GM12892 (cell line): ENCODE measurements at regions not wholly inside any gene's neighbourhood (a gene's known extent, or its start where the extent isn't known, plus 50 kb on each side); places are given as distances from the start of the nearest gene placed in this dataset.
A peak's percentile ranks its signal among the peaks of the same experiment; 100 is the strongest.
"Not testable (repeated sequence)": the region's sequence is repeated elsewhere in the genome, so short reads cannot be mapped to it uniquely, and the experiment has no call there.

Source experiments
- DNase-seq: peaks from one replicate; pipeline ENCODE4 v3.0.0; 2011; ENCODE audit not compliant: insufficient read length
- FAIRE-seq: peaks from 2 replicates; lab custom pipeline; 2011; peaks lifted over from hg19 to GRCh38; lab: Jason Lieb, UNC
- POLR2A ChIP-seq: IDR thresholded peaks from 2 replicates; pipeline ENCODE4 v1.6.1; 2011; ENCODE audit warnings: low read depth, low read length, control low read depth
- POLR2AphosphoS5 ChIP-seq: IDR thresholded peaks from 2 replicates; pipeline ENCODE4 v1.6.1; 2011; ENCODE audit warnings: low read depth, low read length, control low read depth
- TAF1 ChIP-seq: IDR thresholded peaks from 2 replicates; pipeline ENCODE4 v1.6.1; 2011; ENCODE audit warnings: low read depth, mild to moderate bottlenecking, control low read depth, low read length, borderline replicate concordance

- FAIRE-seq (no peak), DNase-seq (no peak)
- TF ChIP-seq POLR2A (no peak), TAF1 (no peak), POLR2AphosphoS5 (no peak)
Measured at GRCh38 chr9:79049371-79049770, 522.4 kb upstream of the TLE4 start.

- no peak for DNase-seq
- peak; percentile 33 for FAIRE-seq
- TF ChIP-seq TAF1 (no peak), POLR2A (no peak), POLR2AphosphoS5 (no peak)
Measured at GRCh38 chr9:79053598-79053997, 518.2 kb upstream of the TLE4 start.

DNA sequence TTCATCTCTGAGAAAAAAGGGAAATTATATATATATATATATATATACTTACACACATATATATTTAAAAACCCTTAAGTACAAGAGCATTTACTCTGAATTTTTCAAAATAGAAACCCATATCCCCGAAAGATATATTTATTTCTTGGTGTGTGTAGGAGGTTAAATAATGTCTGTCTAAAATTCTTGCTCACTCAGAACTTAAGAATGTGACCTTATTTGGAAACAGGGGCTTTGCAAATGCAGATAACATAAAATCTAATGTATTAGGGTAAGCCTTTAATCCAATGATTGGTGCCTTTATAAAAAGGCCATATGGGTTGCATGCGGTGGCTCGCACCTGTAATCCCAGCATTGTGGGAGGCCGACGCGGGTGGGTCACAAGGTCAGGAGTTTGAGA lies 517.3 kb upstream of the TLE4 start:
- FAIRE-seq (no peak), DNase-seq (no peak)
- TF ChIP-seq TAF1 (no peak), POLR2A (no peak), POLR2AphosphoS5 (no peak)

DNA sequence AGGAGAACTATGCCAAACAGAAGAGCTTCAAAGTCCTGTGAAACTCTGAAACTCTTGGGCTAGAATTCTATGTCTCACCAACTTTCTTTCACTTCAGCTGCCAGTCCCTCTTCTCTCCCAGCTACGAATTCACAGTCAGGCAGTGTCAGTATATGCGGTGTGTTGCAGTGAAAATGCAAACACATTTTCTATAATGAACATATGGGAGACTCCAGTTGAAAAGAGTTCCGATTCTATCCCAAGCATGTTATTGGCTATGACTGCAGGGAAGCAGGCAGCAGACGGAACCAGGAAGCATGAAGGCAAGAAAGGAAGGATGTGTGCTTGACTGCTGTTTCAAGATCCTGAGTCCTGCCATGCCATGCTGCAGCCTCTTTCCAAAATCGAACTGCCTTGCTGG lies 515.7 kb upstream of the TLE4 start:
- no peak for FAIRE-seq
- DNase-seq = no peak
- no peak for TF ChIP-seq POLR2A
- no peak for TF ChIP-seq POLR2AphosphoS5
- TF ChIP-seq TAF1 = no peak

DNA sequence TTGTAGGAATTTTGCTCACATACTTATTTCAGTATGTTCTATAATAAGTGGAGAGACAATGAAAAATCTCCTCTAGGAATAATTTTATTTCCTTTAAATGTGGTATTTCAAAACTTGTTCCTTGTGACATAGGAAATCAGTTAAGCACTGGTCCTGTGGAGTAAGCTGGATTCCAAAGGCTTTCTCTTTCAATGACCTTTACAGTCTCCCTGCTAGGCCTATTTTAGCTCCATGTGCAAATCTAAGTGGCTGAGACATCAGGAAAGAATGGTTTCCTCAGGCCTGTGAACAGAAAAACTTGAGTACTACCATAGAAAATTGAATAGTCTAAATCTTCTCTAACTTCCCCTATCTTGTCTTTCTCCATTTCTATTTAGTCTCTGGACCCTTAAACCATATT lies 514.2 kb upstream of the TLE4 start:
- FAIRE-seq (no peak), DNase-seq (no peak)
- no peak for TF ChIP-seq TAF1
- no peak for TF ChIP-seq POLR2AphosphoS5
- TF ChIP-seq POLR2A = no peak

GRCh38 chr9:79060766-79061165 lies 511.0 kb upstream of the TLE4 start:
- no peak for FAIRE-seq

DNA sequence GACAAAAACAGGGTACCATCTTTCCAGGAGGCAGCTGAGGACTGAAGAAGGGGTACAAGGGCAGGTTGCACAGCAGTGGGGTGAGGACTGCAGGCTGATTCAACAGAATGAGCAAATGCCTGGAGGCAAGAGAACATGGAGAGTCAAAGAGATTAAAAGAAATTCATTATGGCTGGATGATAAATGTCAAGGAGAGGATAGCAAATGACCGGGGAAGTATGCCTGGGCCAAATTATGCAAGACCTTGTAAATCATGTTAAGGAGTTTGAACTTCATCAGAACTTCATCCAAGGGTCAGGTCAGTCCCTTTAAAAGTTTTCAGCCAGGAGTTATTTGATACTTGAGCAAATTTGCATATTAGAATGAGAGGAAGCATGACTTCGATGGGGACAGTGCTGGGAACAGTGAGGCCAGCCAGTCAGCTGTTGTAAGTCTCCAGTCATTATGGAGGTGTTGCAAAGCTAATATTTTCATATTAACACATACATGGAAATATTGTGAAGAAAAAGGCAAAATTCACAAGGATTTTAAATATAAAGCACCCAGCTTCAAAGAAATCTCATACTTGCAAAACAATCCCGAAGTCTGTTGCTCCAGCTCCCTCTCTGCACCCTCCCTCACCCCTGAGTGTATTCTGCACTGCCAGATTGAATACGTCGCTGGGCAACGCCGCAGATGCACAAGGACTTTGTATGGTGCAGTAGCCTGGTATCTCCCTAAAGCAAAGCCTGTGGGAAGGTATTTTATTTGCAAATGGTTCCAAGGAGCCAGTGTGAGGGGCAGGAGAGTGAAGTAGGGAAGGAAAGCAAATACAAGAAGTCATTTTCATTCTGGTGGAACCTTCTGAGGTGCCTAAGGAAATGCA lies 509.8 kb upstream of the TLE4 start:
- no peak for DNase-seq
- TF ChIP-seq TAF1 (no peak), POLR2AphosphoS5 (no peak), POLR2A (no peak)
- FAIRE-seq = no peak

More at GRCh38 chr9:79060766-79061165, 511.0 kb upstream of the TLE4 start:
- no peak for TF ChIP-seq TAF1
- TF ChIP-seq POLR2AphosphoS5 = no peak
- TF ChIP-seq POLR2A = no peak
- no peak for DNase-seq

GRCh38 chr9:79073201-79073600 lies 498.6 kb upstream of the TLE4 start:
- FAIRE-seq (no peak), DNase-seq (no peak)
- TF ChIP-seq TAF1 = no peak
- TF ChIP-seq POLR2A = no peak
- TF ChIP-seq POLR2AphosphoS5 = no peak

GRCh38 chr9:79080536-79080935 lies 491.2 kb upstream of the TLE4 start:
- DNase-seq = no peak
- TF ChIP-seq POLR2AphosphoS5 = no peak
- no peak for TF ChIP-seq POLR2A
- TF ChIP-seq TAF1 = no peak
- FAIRE-seq = no peak

DNA sequence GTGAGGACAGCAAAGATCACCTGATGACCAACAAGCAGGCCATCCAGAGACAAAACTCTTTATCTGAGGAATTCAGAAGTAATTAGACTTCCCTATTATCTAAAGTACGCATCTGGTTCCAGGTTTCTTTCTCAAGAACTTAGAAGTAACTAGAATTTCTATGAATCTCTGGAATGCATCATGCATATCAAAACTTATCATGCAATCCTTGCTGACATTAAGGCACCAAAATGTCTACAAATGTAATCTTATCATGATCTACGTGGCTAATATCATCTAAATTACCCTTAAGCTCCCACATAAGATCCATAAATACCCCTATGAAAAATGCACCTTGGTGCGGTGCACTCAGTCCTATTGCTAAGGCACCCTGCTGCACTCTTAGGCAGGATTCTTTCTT lies 488.1 kb upstream of the TLE4 start:
- FAIRE-seq (no peak), DNase-seq (no peak)
- no peak for TF ChIP-seq POLR2AphosphoS5
- TF ChIP-seq POLR2A = no peak
- no peak for TF ChIP-seq TAF1

DNA sequence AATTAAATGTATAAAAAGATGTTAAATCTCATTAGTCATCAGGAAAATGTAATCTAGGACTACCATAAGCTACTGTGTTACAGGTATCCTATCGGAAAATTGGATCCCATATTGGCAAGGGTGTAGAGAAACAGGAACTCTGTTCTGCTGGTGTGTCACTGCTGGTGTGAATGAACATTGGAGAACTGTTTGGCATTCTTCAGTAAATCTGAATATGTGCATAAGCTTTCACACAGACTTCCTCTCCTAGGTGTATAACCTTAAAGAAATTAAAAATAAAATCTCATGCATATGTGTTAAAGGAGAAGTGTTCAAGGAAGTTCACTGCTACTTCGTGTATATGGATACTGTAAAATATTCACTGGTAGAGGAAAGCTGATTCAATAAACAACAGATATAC lies 484.6 kb upstream of the TLE4 start:
- FAIRE-seq (no peak), DNase-seq (no peak)
- no peak for TF ChIP-seq POLR2A
- TF ChIP-seq POLR2AphosphoS5 = no peak
- no peak for TF ChIP-seq TAF1

- FAIRE-seq (no peak), DNase-seq (no peak)
- TF ChIP-seq POLR2A (no peak), POLR2AphosphoS5 (no peak), TAF1 (no peak)
Measured at GRCh38 chr9:79089054-79089560, 482.7 kb upstream of the TLE4 start.

DNA sequence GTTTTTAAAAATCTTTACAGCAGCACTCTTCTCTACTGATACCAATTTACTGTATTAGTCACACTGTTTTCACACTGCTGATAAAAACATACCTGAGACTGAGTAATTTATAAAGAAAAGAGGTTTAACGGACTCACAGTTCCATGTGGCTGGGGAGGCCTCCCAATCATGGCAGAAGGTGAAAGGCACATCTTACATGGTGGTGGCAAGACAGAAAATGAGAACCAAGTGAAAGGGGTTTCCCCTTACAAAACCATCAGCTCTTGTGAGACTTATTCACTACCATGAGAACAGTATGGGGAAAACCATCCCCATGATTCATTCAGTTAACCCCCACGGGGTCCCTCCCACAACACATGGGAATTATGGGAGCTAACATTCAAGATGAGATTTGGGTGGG lies 481.9 kb upstream of the TLE4 start:
- FAIRE-seq, DNase-seq: not testable (repeated sequence)

GRCh38 chr9:79103257-79103656 lies 468.5 kb upstream of the TLE4 start:
- FAIRE-seq = not testable (repeated sequence)

More at GRCh38 chr9:79103257-79103656, 468.5 kb upstream of the TLE4 start:
- DNase-seq = not testable (repeated sequence)
